ENCODE measurements at regions not wholly inside any gene's neighbourhood (a gene's known extent, or its start where the extent isn't known, plus 50 kb on each side); places are given as distances from the start of the nearest gene placed in this dataset.

DNA sequence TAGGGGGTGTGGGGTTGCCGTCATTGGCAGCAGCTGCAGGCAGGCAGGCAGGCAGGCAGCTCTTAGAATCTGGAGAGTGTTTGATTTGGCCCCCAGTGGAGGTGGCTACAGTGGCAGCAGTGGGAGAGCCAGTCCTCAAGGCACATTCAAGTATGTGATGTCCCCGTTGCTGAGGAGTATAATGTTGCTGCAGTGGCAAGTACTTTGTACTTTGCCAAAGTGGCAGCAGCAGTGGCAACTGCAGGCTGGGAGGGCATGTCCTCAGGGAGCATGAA, 147.1 kb downstream of the PAPOLA start:
- no peaks in the 10 kb centered on the region for H3K4me1 ChIP-seq (ENCODE audit: control insufficient read depth in 2 of 2, insufficient read depth in 2 of 2, low read length in 2 of 2)
- Mint-ChIP-seq H3K27ac (no peak overlapping the region), H3K27me3 (peaks cover 18% of the 10 kb centered on the region), H3K4me1 (no peaks in the 10 kb centered on the region), H3K4me3 (no peak overlapping the region), H3K9me3 (ENCODE audit: insufficient read depth) (peaks cover 7% of the 10 kb centered on the region)
- no peak for ATAC-seq (ENCODE audit: low read depth)
- ChIA-PET POLR2A (no interaction called here), CTCF (no interaction called here)
- no peak for DNase-seq
- H3K79me2 ChIP-seq (ENCODE audit: control insufficient read depth, insufficient read depth, low read length) = no peaks in the 10 kb centered on the region
- H4K20me1 ChIP-seq (ENCODE audit: control insufficient read depth, insufficient read depth, low read length, poor library complexity, severe bottlenecking) = no peaks in the 10 kb centered on the region
- H3K27me3 ChIP-seq (replicated peaks in 1 of 4; ENCODE audit: control extremely low read depth in 1 of 4, control insufficient read depth in 3 of 4, insufficient read depth in 4 of 4, low read length in 3 of 4) = peaks cover 0 to 4% (median 0%) of the 10 kb centered on the region in 4 experiments
- no peak overlapping the region for H3K9ac ChIP-seq (ENCODE audit: low read length)
- H2AFZ ChIP-seq (ENCODE audit: insufficient read depth, low read depth, low read length, poor library complexity, severe bottlenecking) = no peak overlapping the region
- intact Hi-C loops (cut with micrococcal nuclease) = no loop called here
- H3K27ac ChIP-seq (ENCODE audit: low read length in 2 of 2) = no peak overlapping the region
- TF ChIP-seq, protein P1, sequence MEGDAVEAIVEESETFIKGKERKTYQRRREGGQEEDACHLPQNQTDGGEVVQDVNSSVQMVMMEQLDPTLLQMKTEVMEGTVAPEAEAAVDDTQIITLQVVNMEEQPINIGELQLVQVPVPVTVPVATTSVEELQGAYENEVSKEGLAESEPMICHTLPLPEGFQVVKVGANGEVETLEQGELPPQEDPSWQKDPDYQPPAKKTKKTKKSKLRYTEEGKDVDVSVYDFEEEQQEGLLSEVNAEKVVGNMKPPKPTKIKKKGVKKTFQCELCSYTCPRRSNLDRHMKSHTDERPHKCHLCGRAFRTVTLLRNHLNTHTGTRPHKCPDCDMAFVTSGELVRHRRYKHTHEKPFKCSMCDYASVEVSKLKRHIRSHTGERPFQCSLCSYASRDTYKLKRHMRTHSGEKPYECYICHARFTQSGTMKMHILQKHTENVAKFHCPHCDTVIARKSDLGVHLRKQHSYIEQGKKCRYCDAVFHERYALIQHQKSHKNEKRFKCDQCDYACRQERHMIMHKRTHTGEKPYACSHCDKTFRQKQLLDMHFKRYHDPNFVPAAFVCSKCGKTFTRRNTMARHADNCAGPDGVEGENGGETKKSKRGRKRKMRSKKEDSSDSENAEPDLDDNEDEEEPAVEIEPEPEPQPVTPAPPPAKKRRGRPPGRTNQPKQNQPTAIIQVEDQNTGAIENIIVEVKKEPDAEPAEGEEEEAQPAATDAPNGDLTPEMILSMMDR (IDR thresholded peaks at IDR 0.05) = no peak
- TF ChIP-seq EZH2 (IDR thresholded peaks at IDR 0.05; ENCODE audit: borderline replicate concordance, insufficient read depth, low read depth, low read length, poor library complexity, severe bottlenecking) = no peak
- H3K9me3 ChIP-seq (ENCODE audit: control extremely low read depth in 1 of 3, control insufficient read depth in 2 of 3, insufficient read depth in 1 of 3, low read length in 2 of 3) = peaks cover 6 to 18% (median 9%) of the 10 kb centered on the region in 3 donors
- H3K4me2 ChIP-seq (replicated peaks; ENCODE audit: low read depth, low read length, poor library complexity, severe bottlenecking) = no peak overlapping the region
- H3K4me3 ChIP-seq (ENCODE audit: control extremely low read depth in 1 of 5, extremely low read depth in 1 of 5, insufficient read depth in 1 of 5, low read depth in 2 of 5, low read length in 4 of 5) = no peak overlapping the region
- H3K36me3 ChIP-seq (replicated peaks in 1 of 2; ENCODE audit: control extremely low read depth in 1 of 2, control insufficient read depth in 1 of 2, extremely low read depth in 1 of 2, insufficient read depth in 2 of 2, low read length in 1 of 2) = no peaks in the 10 kb centered on the region
- 74% methylated on average over 2 of the region's 2 CpGs for WGBS (ENCODE audit: insufficient coverage)

DNA sequence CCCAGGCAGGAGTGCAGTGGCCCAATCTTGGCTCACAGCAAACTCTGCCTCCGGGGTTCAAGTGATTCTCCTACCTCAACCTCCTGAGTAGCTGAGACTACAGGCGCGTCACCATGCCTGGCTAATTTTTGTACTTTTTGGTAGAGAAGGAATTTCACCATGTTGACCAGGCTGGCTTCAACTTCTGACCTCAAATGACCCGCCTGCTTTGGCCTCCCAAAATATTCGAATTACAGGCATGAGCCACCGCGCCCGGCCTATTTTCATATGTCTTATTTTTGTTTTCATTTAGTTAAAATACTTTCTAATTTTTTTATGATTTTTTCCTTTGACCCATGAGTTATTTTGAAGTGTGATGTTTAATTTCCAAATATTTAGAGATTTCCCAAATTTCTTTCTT, 143.6 kb upstream of the VRK1 start:
- Mint-ChIP-seq H3K27me3 (peaks cover 6% of the 10 kb centered on the region), H3K4me1 (no peaks in the 10 kb centered on the region), H3K4me3 (no peak overlapping the region), H3K27ac (no peak overlapping the region), H3K9me3 (ENCODE audit: insufficient read depth) (peaks cover 15% of the 10 kb centered on the region)
- no peaks in the 10 kb centered on the region for H3K36me3 ChIP-seq (replicated peaks in 1 of 2; ENCODE audit: control extremely low read depth in 1 of 2, control insufficient read depth in 1 of 2, extremely low read depth in 1 of 2, insufficient read depth in 2 of 2, low read length in 1 of 2)
- H3K4me2 ChIP-seq (replicated peaks; ENCODE audit: low read depth, low read length, poor library complexity, severe bottlenecking) = no peak overlapping the region
- DNase-seq (no peak), ATAC-seq (ENCODE audit: low read depth) (no peak)
- ChIA-PET POLR2A (no interaction called here), CTCF (no interaction called here)
- H3K27ac ChIP-seq (ENCODE audit: low read length in 2 of 2) = no peak overlapping the region
- intact Hi-C loops (cut with micrococcal nuclease) = no loop called here
- 95% methylated on average over 3 of the region's 8 CpGs for WGBS (ENCODE audit: insufficient coverage)
- no peak overlapping the region for H3K9ac ChIP-seq (ENCODE audit: low read length)
- H4K20me1 ChIP-seq (ENCODE audit: control insufficient read depth, insufficient read depth, low read length, poor library complexity, severe bottlenecking) = no peaks in the 10 kb centered on the region
- TF ChIP-seq, protein P1 (IDR thresholded peaks at IDR 0.05) = no peak
- TF ChIP-seq EZH2 (IDR thresholded peaks at IDR 0.05; ENCODE audit: borderline replicate concordance, insufficient read depth, low read depth, low read length, poor library complexity, severe bottlenecking) = no peak
- H3K79me2 ChIP-seq (ENCODE audit: control insufficient read depth, insufficient read depth, low read length) = no peaks in the 10 kb centered on the region
- peaks cover 0 to 13% (median 5%) of the 10 kb centered on the region in 4 experiments for H3K27me3 ChIP-seq (replicated peaks in 1 of 4; ENCODE audit: control extremely low read depth in 1 of 4, control insufficient read depth in 3 of 4, insufficient read depth in 4 of 4, low read length in 3 of 4)
- no peaks in the 10 kb centered on the region for H3K4me1 ChIP-seq (ENCODE audit: control insufficient read depth in 2 of 2, insufficient read depth in 2 of 2, low read length in 2 of 2)
- H3K4me3 ChIP-seq (ENCODE audit: control extremely low read depth in 1 of 5, extremely low read depth in 1 of 5, insufficient read depth in 1 of 5, low read depth in 2 of 5, low read length in 4 of 5) = no peak overlapping the region
- peaks cover 7 to 18% (median 13%) of the 10 kb centered on the region in 3 donors for H3K9me3 ChIP-seq (ENCODE audit: control extremely low read depth in 1 of 3, control insufficient read depth in 2 of 3, insufficient read depth in 1 of 3, low read length in 2 of 3)
- H2AFZ ChIP-seq (ENCODE audit: insufficient read depth, low read depth, low read length, poor library complexity, severe bottlenecking) = no peak overlapping the region

Data from B cell (primary cell).